ENCODE measurements at regions not wholly inside any gene's neighbourhood (a gene's known extent, or its start where the extent isn't known, plus 50 kb on each side); places are given as distances from the start of the nearest gene placed in this dataset.
"Not testable (repeated sequence)": the region's sequence is repeated elsewhere in the genome, so short reads cannot be mapped to it uniquely, and the experiment has no call there.

DNA sequence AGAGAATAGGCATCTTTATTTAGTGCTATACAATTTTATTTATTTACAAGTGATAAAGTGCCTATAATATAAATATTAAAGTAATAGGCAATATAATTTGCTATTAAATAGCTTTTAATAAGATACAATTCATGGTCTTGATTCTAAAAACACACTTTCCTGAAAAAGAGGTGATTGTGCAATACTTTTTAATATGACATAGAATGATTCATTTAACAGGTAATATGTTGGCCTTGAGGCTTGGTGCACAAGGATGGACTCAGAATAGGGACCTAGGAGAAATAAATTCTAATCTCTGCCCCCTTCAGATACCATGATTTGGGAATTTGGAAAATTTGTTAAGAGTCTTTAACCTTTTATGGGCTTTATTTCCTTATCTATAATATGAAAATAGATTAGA is 149.9 kb upstream of the FUT9 start:
- DNase-seq (ENCODE audit: low spot score): no peak

DNA sequence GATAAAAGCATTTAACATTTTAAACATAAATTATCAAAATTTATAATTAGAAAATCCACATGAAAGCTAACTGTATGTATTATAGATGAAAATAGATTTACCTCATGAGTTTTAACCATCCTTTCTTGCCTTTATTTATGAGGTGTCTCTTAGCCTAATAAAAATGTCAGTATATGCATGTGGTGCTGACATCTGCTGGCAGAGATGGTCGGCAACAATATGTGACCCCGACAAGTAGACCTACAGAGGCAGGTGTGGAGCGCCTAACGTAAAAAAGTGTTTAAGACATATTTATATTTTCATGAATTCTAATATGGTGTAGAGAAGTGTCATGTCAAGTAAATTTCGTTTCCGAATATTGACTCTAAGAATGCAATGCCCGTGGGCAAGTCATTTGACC is 149.0 kb upstream of the FUT9 start:
- peak; percentile 25 for DNase-seq (ENCODE audit: low spot score)

GRCh38 chr6:95867205-95867604 is 148.6 kb upstream of the FUT9 start:
- no peak for DNase-seq (ENCODE audit: low spot score)

DNA sequence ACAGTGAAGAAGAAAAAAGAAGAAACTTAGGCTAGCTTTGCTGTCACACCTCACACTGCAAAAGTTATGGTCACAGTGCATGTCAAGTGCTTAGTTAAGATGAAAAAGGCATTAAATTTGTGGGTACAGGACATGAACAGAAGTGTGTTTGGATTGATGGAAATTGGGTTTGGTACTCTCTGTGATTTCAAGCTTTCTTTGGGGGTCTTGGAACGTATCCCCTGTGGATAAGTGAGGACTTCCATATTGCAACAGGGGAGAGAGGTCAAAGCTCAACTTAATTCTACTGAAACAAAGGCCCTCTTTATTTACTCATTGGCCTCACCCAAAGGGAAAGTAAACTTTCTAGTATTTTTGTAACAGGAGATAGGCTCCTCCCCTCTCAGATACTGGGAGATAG is 138.3 kb upstream of the FUT9 start:
- DNase-seq (ENCODE audit: low spot score): peak; percentile 1

- DNase-seq (ENCODE audit: low spot score): no peak
Measured at GRCh38 chr6:95879856-95880255, 135.9 kb upstream of the FUT9 start.

- no peak for DNase-seq (ENCODE audit: low spot score)
Measured at GRCh38 chr6:95882371-95882770, 133.4 kb upstream of the FUT9 start.

DNA sequence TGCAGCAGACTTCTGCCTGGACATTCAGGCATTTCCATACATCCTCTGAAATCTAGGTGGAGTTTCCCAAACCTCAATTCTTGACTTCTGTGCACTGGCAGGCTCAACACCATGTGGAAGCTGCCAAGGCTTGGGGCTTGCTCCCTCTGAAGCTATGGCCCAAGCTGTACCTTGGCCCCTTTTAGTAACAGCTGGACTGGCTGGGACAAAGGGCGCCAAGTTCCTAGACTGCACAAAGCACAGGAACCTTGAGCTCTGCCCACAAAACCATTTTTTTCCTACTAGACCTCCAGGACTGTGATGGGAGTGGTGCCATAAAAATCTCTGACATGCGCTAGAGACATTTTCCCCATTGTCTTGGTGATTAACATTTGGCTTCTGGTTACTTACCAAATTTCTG is 127.1 kb upstream of the FUT9 start:
- DNase-seq (ENCODE audit: low spot score): not testable (repeated sequence)

DNA sequence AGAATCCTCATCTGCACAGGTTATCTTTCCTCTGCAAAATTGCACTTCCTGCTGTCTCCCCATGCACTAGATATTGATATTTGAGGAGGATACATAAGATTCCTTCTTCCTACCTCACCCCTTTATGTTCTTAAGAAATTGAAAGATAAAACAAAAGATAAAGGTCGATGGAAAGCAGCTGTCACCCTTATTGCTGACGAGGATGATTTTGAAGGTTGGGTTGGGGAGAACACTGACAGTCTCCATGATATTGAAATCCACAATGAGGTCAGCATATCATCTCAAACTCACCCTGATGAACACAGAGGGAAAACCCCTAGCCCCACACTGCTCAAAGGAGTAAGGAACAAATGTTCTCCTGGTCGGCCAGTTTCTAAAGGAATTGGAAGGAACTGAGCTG is 110.6 kb upstream of the FUT9 start:
- DNase-seq (ENCODE audit: low spot score): no peak

DNA sequence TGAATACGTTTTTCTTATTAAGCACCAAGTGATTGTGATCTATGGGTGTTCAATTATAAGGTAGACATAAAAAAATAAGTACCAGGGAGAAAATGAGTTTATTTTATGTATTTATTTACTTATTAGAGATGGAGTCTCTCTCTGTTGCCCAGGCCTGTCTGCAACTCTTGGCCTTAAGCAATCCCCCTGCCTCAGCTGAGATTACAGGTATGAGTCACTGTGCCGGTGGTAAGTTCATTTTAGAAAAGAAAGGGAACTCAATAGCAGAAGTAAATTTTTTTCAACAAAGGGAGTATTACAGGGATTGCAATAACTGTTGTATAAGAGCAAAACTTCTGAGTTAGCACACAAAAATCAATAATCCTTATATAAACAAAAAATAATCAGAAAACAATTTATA is 98.7 kb upstream of the FUT9 start:
- DNase-seq (ENCODE audit: low spot score): no peak

DNA sequence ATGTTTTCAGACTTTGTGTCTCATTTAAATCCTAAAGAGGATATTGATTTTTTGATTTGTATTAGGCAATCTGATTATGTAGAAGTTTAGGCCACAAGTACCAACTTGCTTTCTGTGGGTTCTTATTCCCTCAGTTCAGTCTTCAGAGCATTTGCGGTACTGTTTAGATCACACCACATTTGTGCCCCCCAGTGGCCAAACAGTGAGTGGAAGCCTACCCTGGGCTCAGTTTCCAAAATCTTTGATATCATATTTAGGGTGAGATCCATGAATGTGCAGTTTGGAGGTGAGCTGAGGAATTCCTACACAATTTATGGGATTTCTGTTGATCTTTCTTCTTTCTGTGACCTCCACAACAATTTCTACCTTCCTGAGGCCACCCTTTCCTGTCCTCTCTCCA is 92.3 kb upstream of the FUT9 start:
- DNase-seq (ENCODE audit: low spot score): no peak

DNA sequence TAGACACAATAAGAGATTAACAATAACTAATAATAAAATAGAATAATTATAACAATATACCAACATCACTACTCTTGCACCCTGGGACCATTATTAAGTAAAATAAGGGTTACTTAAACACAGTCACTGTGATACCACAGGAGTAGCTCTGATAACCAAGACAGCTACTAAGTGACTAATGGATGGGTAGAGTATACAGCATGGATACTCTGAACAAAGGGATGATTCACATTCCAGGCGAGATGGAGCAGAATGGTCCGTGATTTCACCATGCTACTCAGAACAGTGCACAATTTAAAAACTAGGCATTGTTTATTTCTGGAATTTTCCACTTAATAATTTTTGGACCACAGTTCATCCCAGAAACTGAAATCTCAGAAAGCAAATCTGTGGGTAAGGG is 80.0 kb upstream of the FUT9 start:
- DNase-seq (ENCODE audit: low spot score): no peak

GRCh38 chr6:95946906-95947305 is 68.9 kb upstream of the FUT9 start:
- no peak for DNase-seq (ENCODE audit: low spot score)

DNA sequence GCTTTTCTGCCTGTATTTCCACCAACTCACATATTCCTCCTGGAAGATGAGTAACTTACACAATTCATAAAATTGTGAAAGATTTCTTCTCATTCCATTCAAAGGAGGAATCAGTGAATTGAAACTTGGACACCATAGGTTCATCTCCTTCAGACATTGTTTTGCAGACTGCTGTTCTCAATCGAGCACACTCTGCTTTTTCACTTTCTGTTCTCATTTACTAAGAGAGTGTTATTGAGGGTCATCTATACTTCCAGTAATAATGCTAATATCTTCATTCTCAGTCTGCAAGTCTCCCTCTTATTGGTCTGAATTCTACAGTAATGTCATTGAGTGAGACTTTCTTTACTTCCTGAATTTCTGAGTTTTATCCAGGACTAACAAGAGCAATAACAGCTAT is 67.5 kb upstream of the FUT9 start:
- DNase-seq (ENCODE audit: low spot score): no peak

- no peak for DNase-seq (ENCODE audit: low spot score)
Measured at GRCh38 chr6:95949985-95950384, 65.8 kb upstream of the FUT9 start.

- no peak for DNase-seq (ENCODE audit: low spot score)
Measured at GRCh38 chr6:95958686-95959085, 57.1 kb upstream of the FUT9 start.

DNA sequence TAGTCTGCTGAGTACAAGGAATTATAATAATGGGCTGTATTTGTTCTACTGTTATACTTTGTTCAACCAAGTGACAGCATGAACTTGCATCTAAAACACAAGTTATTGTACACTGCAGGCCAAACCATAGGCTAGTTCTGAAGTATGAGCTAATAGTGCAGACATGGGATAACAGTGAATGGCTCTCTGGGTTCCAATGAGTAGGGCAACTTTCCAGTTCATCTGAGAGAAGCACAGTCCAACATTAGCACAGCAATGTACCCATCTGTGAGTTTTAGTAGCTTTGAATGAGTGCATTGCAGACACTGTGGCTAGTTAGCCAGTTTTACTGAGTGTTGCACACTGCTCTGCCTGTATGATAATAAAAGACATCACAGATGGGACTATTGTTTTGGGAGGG is 56.5 kb upstream of the FUT9 start:
- no peak for DNase-seq (ENCODE audit: low spot score)
